ENCODE measurements at regions not wholly inside any gene's neighbourhood (a gene's known extent, or its start where the extent isn't known, plus 50 kb on each side); places are given as distances from the start of the nearest gene placed in this dataset.

GRCh38 chr4:180619440-180619839, 1623.8 kb upstream of the TENM3 start:
- H3K4me3 ChIP-seq (replicated peaks; ENCODE audit: low read depth, low read length): no peak overlapping the region
- TF ChIP-seq CTCF (IDR thresholded peaks at IDR 0.05; ENCODE audit: low read depth, low read length, missing control alignments): no peak
- no peak for DNase-seq (ENCODE audit: extremely low read depth, low read depth)

GRCh38 chr4:180622254-180622653, 1620.9 kb upstream of the TENM3 start:
- TF ChIP-seq CTCF (IDR thresholded peaks at IDR 0.05; ENCODE audit: low read depth, low read length, missing control alignments): no peak
- H3K4me3 ChIP-seq (replicated peaks; ENCODE audit: low read depth, low read length): no peak overlapping the region
- no peak for DNase-seq (ENCODE audit: extremely low read depth, low read depth)

- no peak for TF ChIP-seq CTCF (IDR thresholded peaks at IDR 0.05; ENCODE audit: low read depth, low read length, missing control alignments)
- H3K4me3 ChIP-seq (replicated peaks; ENCODE audit: low read depth, low read length): no peak overlapping the region
- DNase-seq (ENCODE audit: extremely low read depth, low read depth): no peak
These were observed 1617.5 kb upstream of the TENM3 start for GRCh38 chr4:180625653-180626052.

- TF ChIP-seq CTCF (IDR thresholded peaks at IDR 0.05; ENCODE audit: low read depth, low read length, missing control alignments): no peak
- no peak overlapping the region for H3K4me3 ChIP-seq (replicated peaks; ENCODE audit: low read depth, low read length)
- DNase-seq (ENCODE audit: extremely low read depth, low read depth): no peak
These were observed 1613.1 kb upstream of the TENM3 start for GRCh38 chr4:180630012-180630665.

- DNase-seq (ENCODE audit: extremely low read depth, low read depth): no peak
These were observed 1608.9 kb upstream of the TENM3 start for GRCh38 chr4:180634306-180634705.

GRCh38 chr4:180635281-180635680, 1607.9 kb upstream of the TENM3 start:
- DNase-seq (ENCODE audit: extremely low read depth, low read depth): no peak
- no peak overlapping the region for H3K4me3 ChIP-seq (replicated peaks; ENCODE audit: low read depth, low read length)
- TF ChIP-seq CTCF (IDR thresholded peaks at IDR 0.05; ENCODE audit: low read depth, low read length, missing control alignments): no peak

More at GRCh38 chr4:180634306-180634705, 1608.9 kb upstream of the TENM3 start:
- no peak overlapping the region for H3K4me3 ChIP-seq (replicated peaks; ENCODE audit: low read depth, low read length)
- no peak for TF ChIP-seq CTCF (IDR thresholded peaks at IDR 0.05; ENCODE audit: low read depth, low read length, missing control alignments)

Measured in HFF-Myc (cell line).